Rectal smooth muscle tissue (tissue), 1 donor: ENCODE measurements at regions not wholly inside any gene's neighbourhood (a gene's known extent, or its start where the extent isn't known, plus 50 kb on each side); places are given as distances from the start of the nearest gene placed in this dataset.

Experiments used
- H3K27ac ChIP-seq: one replicate; pipeline ENCODE4 v1.7.0; 2013; ENCODE audit warnings: low read depth, low read length, inconsistent platforms
- H3K27me3 ChIP-seq: one replicate; pipeline ENCODE4 v1.7.0; 2013; ENCODE audit warnings: low read length; ENCODE audit not compliant: control insufficient read depth, insufficient read depth
- H3K36me3 ChIP-seq: one replicate; pipeline ENCODE4 v1.7.0; 2013; ENCODE audit warnings: low read length; ENCODE audit not compliant: control insufficient read depth, insufficient read depth
- H3K4me1 ChIP-seq: one replicate; pipeline ENCODE4 v1.7.0; 2013; ENCODE audit warnings: low read length; ENCODE audit not compliant: control insufficient read depth, insufficient read depth
- H3K4me3 ChIP-seq: one replicate; pipeline ENCODE4 v1.7.0; 2013; ENCODE audit warnings: low read length
- H3K9ac ChIP-seq: one replicate; pipeline ENCODE4 v1.7.0; 2013; ENCODE audit warnings: low read length

DNA sequence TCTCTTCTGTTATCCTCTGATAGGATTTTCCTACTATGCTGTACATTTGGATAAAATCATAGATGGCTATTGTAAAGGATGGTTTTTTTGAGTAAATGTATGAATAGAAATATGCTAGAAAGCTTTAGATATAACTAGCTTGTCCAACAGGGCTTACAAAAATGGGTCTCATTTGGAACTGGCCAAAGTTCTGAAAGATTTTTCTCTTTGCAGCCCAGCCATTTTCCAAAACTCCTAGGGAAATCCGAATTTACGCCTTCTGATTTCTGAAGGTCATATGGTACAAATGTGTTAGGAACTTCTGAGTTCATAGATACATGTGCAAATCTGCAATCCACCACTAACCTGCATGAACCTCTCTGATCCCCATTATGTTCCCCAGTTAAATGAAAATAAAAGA is 603.9 kb upstream of the C9orf72 start:
- H3K36me3 ChIP-seq = no peaks in the 10 kb centered on the region
- no peak overlapping the region for H3K27ac ChIP-seq
- H3K4me3 ChIP-seq = no peak overlapping the region
- no peaks in the 10 kb centered on the region for H3K4me1 ChIP-seq
- H3K9ac ChIP-seq = no peak overlapping the region
- no peaks in the 10 kb centered on the region for H3K27me3 ChIP-seq

DNA sequence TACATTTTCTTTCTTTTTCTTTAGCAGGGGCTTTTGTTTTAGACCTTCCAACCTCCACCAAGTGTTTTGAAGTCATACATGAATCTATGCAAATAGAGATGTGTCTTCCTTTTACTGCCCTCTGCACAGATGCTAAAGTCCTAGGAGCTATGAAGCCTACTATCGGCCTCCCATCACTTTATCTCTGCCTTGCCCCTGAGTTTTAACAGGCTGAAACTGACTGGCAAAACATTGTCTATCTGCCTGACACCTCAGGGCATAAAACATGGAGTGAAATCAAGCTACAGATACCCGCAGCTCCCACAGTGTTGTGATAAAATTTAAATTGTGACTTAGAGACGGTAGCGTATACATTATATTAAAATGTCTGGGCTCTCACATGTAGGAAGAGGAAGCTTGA is 604.6 kb upstream of the C9orf72 start:
- no peaks in the 10 kb centered on the region for H3K27me3 ChIP-seq
- no peak overlapping the region for H3K4me3 ChIP-seq
- no peaks in the 10 kb centered on the region for H3K36me3 ChIP-seq
- no peaks in the 10 kb centered on the region for H3K4me1 ChIP-seq
- no peak overlapping the region for H3K9ac ChIP-seq
- no peak overlapping the region for H3K27ac ChIP-seq

DNA sequence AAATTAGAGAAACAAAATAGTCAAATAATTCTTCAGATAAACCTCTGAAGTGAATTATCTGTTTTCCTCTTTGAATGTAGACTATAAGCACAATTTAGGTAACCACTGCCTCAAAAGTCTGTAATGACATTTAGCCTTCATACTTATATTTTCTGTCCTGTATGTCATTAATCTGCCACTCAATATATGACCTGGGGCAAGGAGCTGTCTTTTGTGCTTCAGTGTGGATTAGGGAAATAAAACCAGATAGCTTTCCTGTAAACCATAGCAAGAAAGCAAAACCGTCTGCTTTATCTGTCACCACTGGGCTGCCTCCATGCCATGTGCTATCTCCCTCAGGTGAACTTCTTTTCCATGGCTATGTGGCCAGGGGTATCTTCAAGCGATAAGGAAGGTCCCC is 606.6 kb upstream of the C9orf72 start:
- no peak overlapping the region for H3K27ac ChIP-seq
- no peaks in the 10 kb centered on the region for H3K4me1 ChIP-seq
- H3K27me3 ChIP-seq = no peaks in the 10 kb centered on the region
- H3K9ac ChIP-seq = no peak overlapping the region
- H3K4me3 ChIP-seq = no peak overlapping the region
- no peaks in the 10 kb centered on the region for H3K36me3 ChIP-seq

DNA sequence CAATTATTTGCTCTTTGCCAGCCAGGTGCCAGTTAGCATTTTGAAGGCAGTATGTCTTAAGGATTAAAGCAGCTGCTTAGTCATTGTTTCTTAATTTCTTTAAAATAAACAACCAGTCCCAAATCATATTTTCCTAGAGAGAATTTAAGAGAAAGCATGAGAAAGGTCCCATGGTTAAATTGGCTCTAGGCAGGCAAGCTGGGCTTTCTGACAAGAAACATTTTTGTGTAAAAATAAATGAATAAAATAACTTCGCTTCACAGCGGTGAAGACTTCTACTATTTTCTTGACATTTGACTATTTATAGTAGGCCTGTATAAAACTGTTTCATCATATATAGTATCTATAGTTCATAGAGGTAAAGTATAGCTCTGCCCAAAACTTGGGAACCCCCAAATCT is 617.7 kb upstream of the C9orf72 start:
- H3K9ac ChIP-seq = no peak overlapping the region
- no peaks in the 10 kb centered on the region for H3K4me1 ChIP-seq
- no peak overlapping the region for H3K4me3 ChIP-seq
- H3K27me3 ChIP-seq = no peaks in the 10 kb centered on the region
- H3K36me3 ChIP-seq = no peaks in the 10 kb centered on the region
- H3K27ac ChIP-seq = no peak overlapping the region

DNA sequence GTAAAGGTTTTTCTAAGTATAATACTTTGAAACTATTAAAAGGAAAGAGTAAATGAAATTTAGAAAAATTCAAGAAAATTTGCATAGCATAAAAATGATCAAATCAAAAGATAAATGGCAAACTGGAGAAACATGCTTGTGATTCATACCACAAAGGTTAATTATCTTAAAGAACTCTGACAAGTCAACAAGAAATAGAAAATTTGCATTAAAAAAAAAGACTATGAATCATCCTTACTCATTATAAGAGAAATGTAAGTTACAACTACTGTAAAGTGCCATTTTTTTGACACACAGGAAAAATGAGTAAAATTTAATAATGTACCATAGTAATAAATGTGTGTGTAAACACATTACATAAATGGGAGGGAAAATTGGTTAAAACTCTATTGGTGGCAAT is 624.4 kb upstream of the C9orf72 start:
- no peak overlapping the region for H3K27ac ChIP-seq
- no peak overlapping the region for H3K4me3 ChIP-seq
- H3K4me1 ChIP-seq = no peaks in the 10 kb centered on the region
- no peaks in the 10 kb centered on the region for H3K27me3 ChIP-seq
- H3K36me3 ChIP-seq = no peaks in the 10 kb centered on the region
- H3K9ac ChIP-seq = no peak overlapping the region

DNA sequence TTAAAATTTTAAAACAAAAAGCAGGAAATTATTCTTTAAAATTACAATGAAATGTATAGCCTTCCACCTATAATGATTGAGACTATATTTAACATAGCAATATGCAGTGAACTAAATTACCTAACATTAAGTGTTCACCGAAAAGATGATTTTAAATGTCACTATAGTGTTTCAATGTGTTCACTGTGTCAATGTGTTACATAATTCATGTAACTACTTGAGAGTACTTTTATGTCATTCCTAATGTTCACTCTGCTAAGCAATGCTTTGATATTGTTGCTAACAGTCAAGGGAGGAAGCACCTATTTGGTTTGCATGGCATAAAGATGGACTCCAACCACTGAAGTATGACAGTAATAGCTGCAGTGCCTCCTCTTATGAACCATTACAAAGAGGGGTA is 629.8 kb upstream of the C9orf72 start:
- Histone ChIP-seq H3K9ac (no peak overlapping the region), H3K4me3 (no peak overlapping the region), H3K4me1 (no peaks in the 10 kb centered on the region), H3K36me3 (no peaks in the 10 kb centered on the region), H3K27me3 (no peaks in the 10 kb centered on the region), H3K27ac (no peak overlapping the region)

DNA sequence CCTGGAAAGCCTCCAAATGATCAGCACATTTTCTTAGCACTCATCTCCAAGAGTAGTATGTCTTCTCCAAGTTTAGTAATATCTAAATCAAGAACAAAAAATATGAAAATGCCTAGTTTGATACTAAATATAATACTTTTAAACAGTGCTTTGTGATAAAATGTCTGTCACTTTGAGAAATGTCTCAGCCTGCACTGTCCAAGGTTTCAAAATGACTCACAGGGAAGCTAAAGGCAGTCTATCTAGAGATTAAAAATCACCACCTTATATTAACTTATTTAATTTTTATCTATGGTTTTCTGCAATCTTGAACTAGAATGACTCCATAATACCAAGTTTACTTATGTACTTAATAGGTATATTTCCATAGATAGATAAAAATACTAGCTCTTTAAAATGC is 633.0 kb upstream of the C9orf72 start:
- Histone ChIP-seq H3K36me3 (no peaks in the 10 kb centered on the region), H3K9ac (no peak overlapping the region), H3K4me1 (no peaks in the 10 kb centered on the region), H3K27me3 (no peaks in the 10 kb centered on the region), H3K27ac (no peak overlapping the region), H3K4me3 (no peak overlapping the region)

DNA sequence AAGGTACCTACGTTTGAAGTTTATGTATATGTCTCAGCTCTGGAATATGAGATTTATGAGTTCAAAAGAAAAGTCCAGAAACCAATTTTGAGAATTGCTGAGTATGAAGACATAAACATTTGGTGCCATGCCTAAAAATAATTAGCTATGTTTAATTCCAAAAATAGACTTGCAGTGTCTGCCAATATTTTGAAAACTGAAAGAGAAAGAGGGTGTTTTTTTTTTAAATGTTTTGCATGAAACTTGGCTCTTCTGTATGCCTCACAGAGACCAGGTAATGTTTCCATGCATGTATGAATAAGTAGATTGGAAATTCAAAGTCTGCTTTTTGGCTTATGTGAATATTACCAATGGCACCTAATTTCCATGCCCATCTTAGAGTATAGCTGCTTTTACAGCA is 634.4 kb upstream of the C9orf72 start:
- Histone ChIP-seq H3K4me3 (no peak overlapping the region), H3K27me3 (no peaks in the 10 kb centered on the region), H3K9ac (no peak overlapping the region), H3K4me1 (no peaks in the 10 kb centered on the region), H3K27ac (no peak overlapping the region), H3K36me3 (no peaks in the 10 kb centered on the region)

DNA sequence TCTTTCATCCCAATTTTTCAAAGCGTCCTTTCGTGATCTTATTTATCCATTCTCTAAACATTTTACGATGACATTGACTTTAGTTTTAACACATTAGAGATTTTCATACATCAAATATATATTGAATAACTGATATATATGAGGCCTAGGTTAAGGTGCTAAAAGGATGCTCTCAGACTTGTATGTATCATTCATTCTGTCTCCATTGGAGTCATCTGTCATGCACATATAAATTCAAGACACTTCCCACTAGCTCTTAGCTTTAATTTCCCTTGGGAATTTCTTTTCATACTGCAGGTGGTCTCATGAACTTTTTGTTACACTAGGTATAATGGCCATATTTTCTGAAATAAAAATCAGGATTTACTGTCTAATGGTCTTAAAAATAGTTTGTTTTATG is 635.8 kb upstream of the C9orf72 start:
- H3K27me3 ChIP-seq = no peaks in the 10 kb centered on the region
- H3K4me1 ChIP-seq = no peaks in the 10 kb centered on the region
- H3K9ac ChIP-seq = no peak overlapping the region
- no peak overlapping the region for H3K27ac ChIP-seq
- no peak overlapping the region for H3K4me3 ChIP-seq
- no peaks in the 10 kb centered on the region for H3K36me3 ChIP-seq

DNA sequence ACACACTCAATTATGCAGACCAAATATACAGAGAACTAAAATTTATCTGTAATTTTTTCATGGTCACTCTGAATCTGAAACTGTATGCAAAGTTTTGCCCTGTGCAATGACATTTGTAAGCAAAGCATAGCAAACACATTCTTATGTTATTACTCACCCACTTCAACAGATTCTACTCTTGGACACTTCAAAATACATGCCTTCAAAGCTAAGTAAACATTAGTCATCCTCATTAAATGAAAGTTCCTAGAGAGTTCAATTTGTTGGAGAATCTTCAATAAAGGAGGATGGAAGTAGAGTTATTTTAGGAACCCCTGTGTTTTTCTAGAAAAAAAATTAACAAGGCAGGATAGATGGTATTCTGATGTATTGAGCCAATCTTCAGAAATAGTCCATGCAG is 639.7 kb upstream of the C9orf72 start:
- Histone ChIP-seq H3K4me3 (no peak overlapping the region), H3K9ac (no peak overlapping the region), H3K4me1 (no peaks in the 10 kb centered on the region), H3K27ac (no peak overlapping the region), H3K27me3 (no peaks in the 10 kb centered on the region), H3K36me3 (no peaks in the 10 kb centered on the region)

DNA sequence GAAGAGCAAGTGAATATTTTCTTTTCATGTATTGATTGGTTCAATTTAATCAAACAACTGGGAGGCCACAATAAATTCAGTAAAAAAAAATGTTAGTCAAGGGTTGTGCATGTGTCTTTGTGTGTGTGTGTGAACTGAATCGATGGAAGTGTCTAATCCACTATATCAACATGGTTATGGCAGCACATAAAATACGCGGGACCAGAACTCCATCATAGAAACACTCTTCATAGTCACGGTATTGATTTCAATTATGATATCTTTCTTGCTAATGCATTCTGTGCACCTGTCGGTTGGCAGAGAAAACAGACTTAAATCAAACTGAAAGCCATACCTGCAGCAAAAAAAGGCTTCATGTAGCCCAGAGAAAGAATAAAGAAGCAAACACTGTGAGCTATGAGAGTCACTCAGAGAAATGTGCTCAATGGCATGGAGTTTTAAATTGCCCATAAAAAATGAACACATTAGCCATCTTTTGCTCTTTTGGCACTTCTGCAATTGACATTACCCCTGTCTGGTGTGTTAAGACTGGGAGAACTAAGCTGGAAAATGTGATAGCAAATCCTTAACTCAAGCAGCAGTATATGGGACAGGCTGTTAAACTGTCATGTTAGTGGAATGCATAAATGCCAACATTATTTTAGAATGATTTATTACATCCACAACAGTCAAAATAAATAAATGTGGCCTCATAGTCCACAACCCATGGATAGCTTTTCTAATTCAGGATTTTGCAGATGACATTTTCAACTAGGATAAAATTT is 642.4 kb upstream of the C9orf72 start:
- H3K4me1 ChIP-seq = no peaks in the 10 kb centered on the region
- no peak overlapping the region for H3K27ac ChIP-seq
- H3K27me3 ChIP-seq = no peaks in the 10 kb centered on the region
- H3K4me3 ChIP-seq = no peak overlapping the region
- no peak overlapping the region for H3K9ac ChIP-seq
- H3K36me3 ChIP-seq = no peaks in the 10 kb centered on the region

DNA sequence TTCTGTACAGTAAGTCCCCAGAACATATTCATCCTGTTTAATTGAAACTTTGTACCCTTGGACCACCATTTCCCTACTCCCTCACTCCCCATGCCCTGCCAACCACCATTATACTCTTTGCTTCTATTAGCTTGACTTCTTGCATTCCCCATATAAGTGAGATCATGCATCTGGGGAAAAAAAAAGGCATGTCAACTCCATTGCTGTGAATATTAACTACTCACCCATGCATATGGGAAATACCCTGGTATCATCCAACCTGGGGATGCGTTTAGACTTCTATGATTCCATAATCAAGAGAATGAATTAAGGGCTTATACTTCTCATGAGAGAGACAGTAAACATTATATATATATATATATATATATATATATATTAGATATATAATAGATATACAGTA is 659.4 kb upstream of the C9orf72 start:
- Histone ChIP-seq H3K36me3 (no peaks in the 10 kb centered on the region), H3K4me1 (no peaks in the 10 kb centered on the region), H3K27ac (no peak overlapping the region), H3K27me3 (no peaks in the 10 kb centered on the region), H3K9ac (no peak overlapping the region), H3K4me3 (no peak overlapping the region)

DNA sequence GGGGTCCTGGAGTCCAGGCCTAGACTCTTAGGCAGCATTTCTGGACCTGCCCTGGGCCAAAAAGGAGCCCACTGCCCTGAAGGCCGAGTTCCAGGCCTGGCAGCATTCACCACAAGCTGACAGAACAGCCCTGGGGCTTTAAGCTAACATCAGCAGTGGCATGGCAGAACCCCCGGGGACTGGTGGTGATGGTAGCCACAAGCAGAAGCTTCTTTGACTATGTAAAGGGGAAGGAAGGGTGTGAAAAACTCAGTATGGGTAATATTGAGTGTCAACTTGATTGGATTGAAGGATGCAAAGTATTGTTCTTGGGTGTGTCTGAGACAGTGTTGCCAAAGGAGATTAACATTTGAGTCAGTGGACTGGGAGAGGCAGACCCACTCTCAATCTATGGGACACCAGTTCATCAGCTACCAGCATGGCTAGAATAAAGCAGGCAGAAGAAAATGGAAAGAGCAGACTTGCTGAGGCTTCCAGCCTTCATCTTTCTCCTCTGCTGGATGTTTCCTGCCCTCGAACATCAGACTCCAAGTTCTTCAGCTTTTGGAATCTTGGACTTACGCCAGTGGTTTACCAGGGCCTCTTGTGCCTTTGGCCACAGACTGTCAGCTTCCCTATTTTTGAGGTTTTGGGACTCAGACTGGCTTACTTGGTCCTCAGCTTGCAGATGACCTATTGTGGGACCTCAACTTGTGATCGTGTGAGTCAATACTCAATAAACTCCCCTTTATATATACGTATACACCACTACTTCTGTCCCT is 661.0 kb upstream of the C9orf72 start:
- no peaks in the 10 kb centered on the region for H3K4me1 ChIP-seq
- no peak overlapping the region for H3K9ac ChIP-seq
- H3K36me3 ChIP-seq = no peaks in the 10 kb centered on the region
- H3K4me3 ChIP-seq = no peak overlapping the region
- H3K27ac ChIP-seq = no peak overlapping the region
- H3K27me3 ChIP-seq = no peaks in the 10 kb centered on the region
